HEK293 (cell line): ENCODE measurements at regions not wholly inside any gene's neighbourhood (a gene's known extent, or its start where the extent isn't known, plus 50 kb on each side); places are given as distances from the start of the nearest gene placed in this dataset.

Experiments
- HOXD13 ChIP-seq: sonication (generic); formaldehyde crosslinking; IDR thresholded peaks from 2 replicates; pipeline ENCODE4 v1.8.0; 2022; ENCODE audit warnings: missing genetic modification reagents, borderline replicate concordance
- PRDM1 ChIP-seq: fragments of 450-650 bp; formaldehyde crosslinking; IDR thresholded peaks from 2 replicates; pipeline ENCODE4; 2016; ENCODE audit warnings: missing biosample characterization, missing genetic modification characterization
- ZNF146 ChIP-seq: fragments of 450-650 bp; formaldehyde crosslinking; IDR thresholded peaks from 2 replicates; pipeline ENCODE4 v1.5.1; 2016; ENCODE audit warnings: missing biosample characterization, missing genetic modification characterization
- ZNF148 ChIP-seq: fragments of 450-650 bp; formaldehyde crosslinking; IDR thresholded peaks from 2 replicates; pipeline ENCODE4 v1.5.0; 2017; ENCODE audit warnings: missing biosample characterization, missing genetic modification characterization, borderline replicate concordance
- ZNF16 ChIP-seq: fragments of 450-650 bp; formaldehyde crosslinking; IDR thresholded peaks from 2 replicates; pipeline ENCODE4 v1.5.1; 2016; ENCODE audit warnings: low read depth, missing biosample characterization, missing genetic modification characterization
- ZNF211 ChIP-seq: fragments of 450-650 bp; formaldehyde crosslinking; IDR thresholded peaks from 2 replicates; pipeline ENCODE4 v1.5.1; 2016; ENCODE audit warnings: low read depth, missing biosample characterization, missing genetic modification characterization
- ZNF311 ChIP-seq: fragments of 450-650 bp; formaldehyde crosslinking; IDR thresholded peaks from 2 replicates; pipeline ENCODE4 v1.5.1; 2017; ENCODE audit warnings: missing biosample characterization, missing genetic modification characterization, borderline replicate concordance
- ZNF324 ChIP-seq: fragments of 450-650 bp; formaldehyde crosslinking; IDR thresholded peaks from 2 replicates; pipeline ENCODE4 v1.5.1; 2016; ENCODE audit warnings: missing biosample characterization, missing genetic modification characterization
- ZNF549 ChIP-seq: fragments of 450-650 bp; IDR thresholded peaks from 2 replicates; pipeline ENCODE4 v1.5.1; 2018; ENCODE audit warnings: missing biosample characterization, missing genetic modification characterization, mild to moderate bottlenecking, inconsistent platforms, moderate library complexity
- TF ChIP-seq, protein P1 (sequence below): fragments of 450-650 bp; formaldehyde crosslinking; IDR thresholded peaks from 2 replicates; pipeline ENCODE4 v1.5.1; 2016; ENCODE audit warnings: missing biosample characterization, missing genetic modification characterization

GRCh38 chr2:12090590-12090989 is 344.2 kb downstream of the LPIN1 start:
- TF ChIP-seq, protein P1, sequence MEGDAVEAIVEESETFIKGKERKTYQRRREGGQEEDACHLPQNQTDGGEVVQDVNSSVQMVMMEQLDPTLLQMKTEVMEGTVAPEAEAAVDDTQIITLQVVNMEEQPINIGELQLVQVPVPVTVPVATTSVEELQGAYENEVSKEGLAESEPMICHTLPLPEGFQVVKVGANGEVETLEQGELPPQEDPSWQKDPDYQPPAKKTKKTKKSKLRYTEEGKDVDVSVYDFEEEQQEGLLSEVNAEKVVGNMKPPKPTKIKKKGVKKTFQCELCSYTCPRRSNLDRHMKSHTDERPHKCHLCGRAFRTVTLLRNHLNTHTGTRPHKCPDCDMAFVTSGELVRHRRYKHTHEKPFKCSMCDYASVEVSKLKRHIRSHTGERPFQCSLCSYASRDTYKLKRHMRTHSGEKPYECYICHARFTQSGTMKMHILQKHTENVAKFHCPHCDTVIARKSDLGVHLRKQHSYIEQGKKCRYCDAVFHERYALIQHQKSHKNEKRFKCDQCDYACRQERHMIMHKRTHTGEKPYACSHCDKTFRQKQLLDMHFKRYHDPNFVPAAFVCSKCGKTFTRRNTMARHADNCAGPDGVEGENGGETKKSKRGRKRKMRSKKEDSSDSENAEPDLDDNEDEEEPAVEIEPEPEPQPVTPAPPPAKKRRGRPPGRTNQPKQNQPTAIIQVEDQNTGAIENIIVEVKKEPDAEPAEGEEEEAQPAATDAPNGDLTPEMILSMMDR (tag by site-specific recombination), result no peak
- no peak for TF ChIP-seq ZNF549 (tag by site-specific recombination)
- TF ChIP-seq ZNF146 (tag by site-specific recombination), result no peak
- no peak for TF ChIP-seq HOXD13 (CRISPR knock-in tag)
- no peak for TF ChIP-seq ZNF148 (tag by site-specific recombination)
- TF ChIP-seq ZNF311 (tag by site-specific recombination), result no peak
- TF ChIP-seq ZNF211 (tag by site-specific recombination), result no peak
- TF ChIP-seq PRDM1 (tag by site-specific recombination), result no peak
- no peak for TF ChIP-seq ZNF16
- no peak for TF ChIP-seq ZNF324 (tag by site-specific recombination)
